ENCODE measurements at regions not wholly inside any gene's neighbourhood (a gene's known extent, or its start where the extent isn't known, plus 50 kb on each side); places are given as distances from the start of the nearest gene placed in this dataset.
"Not testable (repeated sequence)": the region's sequence is repeated elsewhere in the genome, so short reads cannot be mapped to it uniquely, and the experiment has no call there.

DNA sequence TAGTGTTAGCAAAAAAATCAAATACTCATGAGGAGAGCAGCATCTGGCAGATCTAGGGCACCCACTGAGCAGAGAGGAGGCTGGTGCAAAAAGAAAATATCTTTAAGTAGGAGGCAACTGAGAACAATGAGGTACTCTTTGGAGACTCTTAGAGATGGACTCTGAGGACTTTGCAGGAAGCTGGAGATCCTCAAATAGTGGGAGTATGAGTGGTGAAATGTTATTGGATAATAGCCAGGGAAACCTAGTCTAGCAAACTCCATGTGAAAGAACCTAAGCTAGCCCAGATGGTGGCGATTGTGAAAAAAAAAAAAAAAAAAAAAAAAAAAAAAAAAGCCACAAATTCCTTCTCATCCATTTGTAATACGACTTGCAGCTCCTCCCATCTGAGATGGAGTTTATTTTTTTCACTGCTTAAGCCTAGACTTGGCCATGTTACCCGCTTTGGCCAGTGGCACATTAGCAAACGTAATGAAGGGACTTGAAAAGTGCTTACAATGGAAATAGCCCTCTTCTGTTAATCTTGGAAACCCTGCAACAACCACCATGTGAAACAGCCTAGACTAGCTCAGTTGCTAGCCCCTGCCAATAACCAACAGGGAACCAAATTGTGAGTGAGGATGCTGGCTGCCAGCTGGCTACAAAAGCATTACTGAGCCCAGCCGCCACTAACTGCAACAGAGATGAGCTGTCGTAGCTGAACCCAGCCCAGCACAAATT lies 476.2 kb downstream of the KLF12 start:
- DNase-seq: no peak

- DNase-seq: no peak
Observed at GRCh38 chr13:73656863-73657262, 477.3 kb downstream of the KLF12 start.

GRCh38 chr13:73653688-73654087 lies 480.5 kb downstream of the KLF12 start:
- DNase-seq: no peak

- no peak for DNase-seq
Observed at GRCh38 chr13:73647417-73647816, 486.8 kb downstream of the KLF12 start.

DNA sequence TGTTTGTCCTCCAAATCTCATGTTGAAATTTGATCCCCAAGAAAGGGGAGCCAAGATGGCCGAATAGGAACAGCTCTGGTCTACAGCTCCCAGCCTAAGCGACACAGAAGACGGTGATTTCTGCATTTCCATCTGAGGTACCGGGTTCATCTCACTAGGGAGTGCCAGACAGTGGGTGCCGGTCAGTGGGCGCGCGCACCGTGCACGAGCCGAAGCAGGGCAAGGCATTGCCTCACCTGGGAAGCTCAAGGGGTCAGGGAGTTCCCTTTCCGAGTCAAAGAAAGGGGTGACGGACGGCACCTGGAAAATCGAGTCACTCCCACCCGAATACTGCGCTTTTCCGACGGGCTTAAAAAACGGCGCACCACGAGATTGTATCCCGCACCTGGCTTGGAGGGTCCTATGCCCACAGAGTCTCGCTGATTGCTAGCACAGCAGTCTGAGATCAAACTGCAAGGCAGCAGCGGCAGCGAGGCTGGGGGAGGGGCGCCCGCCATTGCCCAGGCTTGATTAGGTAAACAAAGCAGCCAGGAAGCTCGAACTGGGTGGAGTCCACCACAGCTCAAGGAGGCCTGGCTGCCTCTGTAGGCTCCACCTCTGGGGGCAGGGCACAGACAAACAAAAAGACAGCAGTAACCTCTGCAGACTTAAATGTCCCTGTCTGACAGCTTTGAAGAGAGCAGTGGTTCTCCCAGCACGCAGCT lies 493.6 kb downstream of the KLF12 start:
- not testable (repeated sequence) for DNase-seq

DNA sequence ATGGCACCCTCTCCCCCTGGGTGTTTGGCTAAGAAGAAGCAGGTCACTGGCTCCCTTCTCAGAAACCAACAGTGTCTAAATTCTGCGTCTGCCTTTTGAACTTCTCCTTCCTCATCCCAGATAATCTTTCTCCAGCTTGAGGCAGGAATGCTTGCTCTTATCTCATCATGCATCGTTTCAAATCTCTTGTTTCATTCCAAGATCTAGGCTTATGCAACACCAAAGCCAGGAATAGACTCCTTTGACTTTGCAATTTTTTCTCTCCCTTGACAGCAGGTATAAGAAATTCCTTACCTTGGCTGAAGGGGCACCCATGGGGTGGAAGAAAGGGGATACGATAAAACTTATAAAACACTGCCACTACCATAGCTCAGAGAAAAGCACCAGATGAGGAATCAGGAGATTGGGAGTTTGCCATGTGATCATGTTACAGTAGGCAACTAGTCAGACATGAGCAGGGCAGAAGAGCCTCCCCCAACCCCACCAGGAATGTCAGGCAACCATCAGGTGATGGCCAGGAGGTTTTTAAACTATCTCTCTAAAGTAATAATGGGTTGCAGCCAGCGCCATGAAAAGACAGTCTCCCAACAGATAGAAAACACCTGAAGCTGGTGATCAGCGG lies 498.9 kb downstream of the KLF12 start:
- DNase-seq: no peak

DNA sequence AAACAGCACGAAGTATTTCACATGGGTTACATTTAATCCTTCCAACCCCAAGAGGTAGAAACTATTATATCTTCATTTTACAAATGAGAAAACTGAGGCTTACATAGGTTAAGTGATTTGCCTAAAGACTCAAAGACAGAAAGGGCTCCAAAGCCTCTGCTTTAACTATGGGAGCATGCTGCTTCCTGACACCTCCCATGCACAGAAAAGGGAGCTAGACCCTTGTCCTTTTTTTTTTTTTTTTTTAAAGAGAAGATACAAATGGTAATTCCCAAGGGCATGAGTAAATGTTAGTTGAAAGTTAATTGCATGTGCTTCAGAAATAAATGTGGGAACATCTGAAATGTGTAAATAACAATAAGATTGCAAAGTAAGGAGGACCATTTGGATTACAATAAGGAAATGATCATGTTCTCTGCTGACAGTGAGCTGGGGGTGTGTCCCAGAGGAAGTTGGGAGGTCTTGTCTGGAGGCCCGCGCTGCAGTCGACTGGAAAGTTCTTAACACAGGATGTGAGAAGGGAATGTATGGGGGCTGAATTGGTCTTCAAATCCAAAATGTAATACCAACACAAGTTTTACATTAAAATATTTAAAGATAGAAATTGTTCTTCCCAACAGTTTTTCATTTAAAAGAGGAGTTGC lies 500.3 kb downstream of the KLF12 start:
- no peak for DNase-seq

DNA sequence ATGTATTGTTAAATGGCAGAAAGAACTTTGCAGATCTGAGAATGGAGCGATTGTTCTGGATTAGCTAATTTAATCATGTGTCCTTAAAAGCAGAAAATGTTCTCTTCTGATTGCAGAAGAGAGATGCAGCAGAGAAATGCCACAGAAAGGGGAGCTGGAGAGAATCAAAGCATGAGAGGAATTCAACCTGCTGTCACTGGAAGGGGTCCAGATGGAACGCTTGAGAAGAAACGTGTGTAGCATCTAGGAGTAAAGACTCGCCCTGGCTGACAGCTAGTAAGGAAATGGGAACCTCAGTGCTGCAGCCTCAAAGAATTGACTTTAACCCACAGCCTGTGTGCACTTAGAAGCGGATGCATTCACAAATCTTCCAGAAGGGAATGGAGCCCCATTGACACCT lies 502.8 kb downstream of the KLF12 start:
- DNase-seq: no peak

- DNase-seq: no peak
Observed at GRCh38 chr13:73625562-73626339, 508.5 kb downstream of the KLF12 start.

DNA sequence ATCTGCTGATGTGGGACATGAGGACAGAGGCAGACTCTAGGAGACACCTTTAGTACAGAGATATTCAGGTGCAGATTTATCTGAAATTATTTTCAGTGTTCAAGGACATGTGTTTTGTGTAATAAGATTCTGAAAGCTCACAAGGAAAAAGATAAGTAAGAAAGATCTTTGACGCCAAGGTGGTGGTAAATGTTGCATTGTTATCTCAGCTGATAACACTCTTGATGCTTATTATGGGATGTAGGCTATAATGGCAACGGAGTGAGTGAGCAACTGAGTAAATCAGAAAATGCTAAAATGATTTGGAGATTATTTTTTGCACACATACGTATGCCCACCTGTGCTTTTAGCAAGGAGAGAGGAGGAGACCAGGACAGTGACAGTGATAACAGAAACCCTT lies 510.9 kb downstream of the KLF12 start:
- no peak for DNase-seq

DNA sequence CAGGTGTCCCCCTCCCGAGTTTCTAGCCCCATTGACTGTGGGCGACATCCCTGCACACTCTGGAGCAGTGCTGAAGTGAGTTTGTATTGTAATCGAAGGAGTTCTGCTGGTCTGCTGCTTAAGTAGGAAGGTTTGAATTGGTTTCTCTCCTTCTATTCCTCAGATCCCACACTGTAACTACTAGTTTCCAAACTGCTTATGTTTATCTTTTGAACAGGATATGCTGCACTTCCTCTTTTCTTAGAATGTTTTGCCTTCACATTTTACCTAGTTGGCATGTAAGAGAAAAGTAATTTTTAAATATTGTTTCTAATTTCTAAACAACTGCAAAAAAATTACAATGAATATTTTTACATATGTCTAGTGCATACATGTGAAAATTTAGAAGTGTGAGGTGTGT lies 511.8 kb downstream of the KLF12 start:
- DNase-seq: no peak

DNA sequence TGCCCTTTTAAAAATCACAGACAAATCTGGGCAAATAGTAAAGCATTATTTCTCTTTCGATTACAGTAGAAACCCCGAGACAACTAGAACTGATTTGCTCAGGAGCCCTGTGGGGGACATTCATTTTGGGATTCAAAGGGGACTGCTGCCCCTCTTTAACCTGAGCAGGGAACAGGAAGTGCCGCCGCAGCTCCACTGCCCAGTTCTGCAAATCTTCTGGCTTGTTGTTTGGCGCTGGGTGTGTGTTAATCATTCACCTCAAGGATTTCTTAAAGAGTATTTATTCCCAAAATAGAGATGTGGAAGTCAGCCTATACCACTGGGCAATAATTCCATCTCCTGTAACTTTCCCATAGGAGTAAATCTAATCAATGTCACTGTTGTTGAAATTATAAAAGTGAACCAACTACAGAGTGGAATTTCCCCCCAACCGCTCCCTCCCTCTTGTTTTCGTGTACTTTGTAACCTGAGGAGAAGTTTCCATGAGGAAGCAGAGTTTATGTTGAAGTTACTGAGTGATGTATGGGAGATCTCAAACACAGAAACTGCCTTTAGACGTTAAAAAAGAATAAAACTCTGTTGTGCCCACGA lies 515.8 kb downstream of the KLF12 start:
- DNase-seq: no peak

DNA sequence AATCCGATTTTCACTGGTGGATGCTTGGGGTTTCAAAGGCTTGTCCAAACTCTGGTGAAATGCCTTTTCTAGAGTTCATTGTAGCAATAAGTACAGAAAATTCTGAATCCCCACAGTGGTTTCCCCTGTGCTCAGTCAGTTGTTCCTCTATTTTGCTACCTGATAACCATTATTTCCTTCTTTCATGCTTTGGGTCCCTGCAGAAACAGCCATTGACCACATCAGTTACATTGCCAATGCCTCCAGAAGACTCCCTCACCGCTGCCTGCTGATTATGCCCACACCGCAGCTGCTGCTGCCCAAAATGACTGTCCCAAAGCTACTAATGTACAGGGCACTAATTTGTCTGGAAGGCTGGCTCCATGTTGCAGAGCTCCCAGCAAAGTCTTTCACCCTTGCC lies 517.3 kb downstream of the KLF12 start:
- DNase-seq: no peak

DNA sequence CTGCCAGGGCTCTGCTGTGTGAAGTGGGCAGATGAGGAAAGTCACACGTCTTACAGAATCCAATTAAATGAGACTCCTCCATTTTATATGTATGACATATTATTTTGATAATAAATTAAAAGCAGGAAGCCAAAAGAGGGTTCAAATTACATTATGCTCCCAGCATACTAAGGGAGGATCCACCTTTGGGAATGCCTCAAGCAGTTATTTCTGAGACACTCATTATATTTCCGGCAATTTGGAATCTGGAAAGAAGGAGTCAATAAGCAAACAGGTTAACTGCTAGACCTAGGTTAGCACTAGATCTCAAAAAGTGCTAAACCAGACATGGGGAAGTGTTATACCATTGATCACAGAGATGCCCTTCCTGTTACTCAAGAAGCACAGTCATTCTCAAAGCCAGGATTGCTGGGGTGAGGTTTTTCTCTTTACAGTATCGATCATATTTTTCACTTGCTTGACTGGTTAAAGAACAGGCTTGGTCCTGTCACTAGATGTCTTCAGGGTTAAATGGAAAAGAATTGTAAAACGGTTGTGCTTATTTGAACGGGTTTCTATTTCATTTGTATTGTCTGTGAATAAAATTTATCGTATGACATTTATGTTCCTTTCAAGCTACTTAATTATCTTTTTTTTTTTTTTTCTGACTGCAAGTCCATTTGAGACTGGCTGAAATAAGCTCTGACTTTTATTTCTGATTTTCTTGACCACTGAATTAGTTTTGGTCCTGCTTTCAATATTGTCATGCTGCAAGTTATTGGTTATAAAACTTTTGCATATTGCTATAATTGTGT lies 523.2 kb downstream of the KLF12 start:
- DNase-seq: no peak

GRCh38 chr13:73608711-73609485 lies 525.3 kb downstream of the KLF12 start:
- no peak for DNase-seq

DNA sequence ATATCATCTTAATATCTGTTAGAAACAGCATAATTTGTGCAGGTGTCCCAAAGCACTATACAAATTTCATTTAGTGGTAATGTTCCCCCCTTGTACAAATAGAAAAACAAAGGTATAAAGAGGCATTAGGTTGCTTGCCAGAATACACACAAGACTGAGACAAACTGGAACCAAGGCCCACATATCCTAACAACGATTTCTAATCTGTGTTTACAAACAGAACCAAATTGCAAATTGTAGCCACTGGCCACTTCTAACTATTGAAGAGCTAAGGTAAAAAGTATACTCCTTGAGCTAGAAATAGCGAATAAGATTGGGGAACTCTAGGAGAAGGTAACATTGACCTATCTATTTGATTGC lies 526.1 kb downstream of the KLF12 start:
- DNase-seq: no peak

DNA sequence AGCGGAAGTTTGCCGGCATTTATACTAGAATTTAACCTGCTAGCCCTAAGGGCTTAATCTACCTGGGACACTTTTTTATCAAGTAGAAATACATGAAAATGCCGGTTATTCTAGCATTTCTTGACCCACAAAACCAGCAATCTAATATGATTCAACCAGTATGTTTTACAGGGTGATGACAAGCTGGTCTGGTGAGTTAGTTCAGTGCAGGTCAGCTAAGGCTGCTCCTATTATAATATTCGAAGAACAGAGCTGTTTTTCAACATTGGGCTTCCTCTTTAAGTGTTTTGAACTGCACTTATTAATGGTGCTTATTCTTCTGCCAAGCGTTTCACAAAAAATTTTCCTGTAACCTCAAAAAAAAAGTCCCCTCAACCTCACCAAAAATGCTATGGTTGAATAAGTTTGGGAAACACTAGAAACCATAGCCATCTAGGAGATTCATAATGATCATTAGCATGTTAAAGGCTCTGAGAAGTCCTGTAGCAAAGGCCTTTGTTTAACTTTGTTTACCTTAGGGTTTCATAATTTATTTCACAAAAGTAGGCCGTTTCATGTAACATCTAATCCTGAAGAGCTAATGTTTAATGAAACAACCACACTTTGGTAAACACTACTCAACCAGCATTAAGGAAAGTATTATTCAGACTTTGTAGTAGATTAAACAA lies 526.6 kb downstream of the KLF12 start:
- no peak for DNase-seq

- DNase-seq: no peak
Observed at GRCh38 chr13:73603646-73604045, 530.6 kb downstream of the KLF12 start.

- DNase-seq: no peak
Observed at GRCh38 chr13:73602295-73602694, 531.9 kb downstream of the KLF12 start.

GRCh38 chr13:73601708-73602107 lies 532.5 kb downstream of the KLF12 start:
- no peak for DNase-seq
